Panc1 (cell line): ENCODE measurements at regions not wholly inside any gene's neighbourhood (a gene's known extent, or its start where the extent isn't known, plus 50 kb on each side); places are given as distances from the start of the nearest gene placed in this dataset.

Source experiments
- ATAC-seq: fragments of 200-7000 bp; cut with Tn5 transposase; 2 replicates; pipeline ENCODE4 v1.9.1; 2020; ENCODE audit warnings: mild to moderate bottlenecking, moderate library complexity
- BruUV-seq: library from RNA; stranded (reverse); fragments of 400-500 nt; replicated peaks from 2 replicates; lab custom pipeline; 2021; lab: Mats Ljungman, UMichigan
- CTCF ChIA-PET: fragments of 300-600 bp; sonication (Branson Sonifier 250); formaldehyde crosslinking; loops from one replicate; lab custom pipeline; 2022; ENCODE audit warnings: antibody characterized with exemption; lab: Charles Lee
- POLR2A ChIA-PET: fragments of 300-600 bp; sonication (Branson Sonifier 250); formaldehyde crosslinking; loops from one replicate; lab custom pipeline; 2022; ENCODE audit warnings: antibody characterized with exemption; lab: Charles Lee
- DNase-seq: peaks from one replicate; pipeline ENCODE4 v3.0.0-alpha.2; 2010; ENCODE audit warnings: low read depth, low spot score
- H3K27ac ChIP-seq: 2 replicates; pipeline ENCODE4 v1.5.1; 2011; ENCODE audit warnings: mild to moderate bottlenecking, low read length, inconsistent platforms
- H3K27me3 ChIP-seq: fragments of 200-500 bp; sonication (Bioruptor generic); 2 replicates; pipeline ENCODE4 v1.6.0; 2014; ENCODE audit warnings: low read length, inconsistent platforms; ENCODE audit not compliant: control insufficient read depth, insufficient read depth
- H3K36me3 ChIP-seq: fragments of 200-500 bp; sonication (Bioruptor generic); 2 replicates; pipeline ENCODE4 v1.5.1; 2014; ENCODE audit warnings: inconsistent platforms, mild to moderate bottlenecking, low read length, moderate library complexity; ENCODE audit not compliant: control insufficient read depth, insufficient read depth
- H3K4me1 ChIP-seq: 2 replicates; pipeline ENCODE4 v1.5.1; 2011; ENCODE audit warnings: inconsistent platforms, mild to moderate bottlenecking, low read length, moderate library complexity; ENCODE audit not compliant: control insufficient read depth, insufficient read depth
- H3K4me3 ChIP-seq, 2 experiments: 2 replicates each; pipeline ENCODE4 v1.5.1; 2011 to 2012; ENCODE audit warnings: low read depth in 2 of 2, low read length in 2 of 2, mild to moderate bottlenecking in 2 of 2, inconsistent platforms in 1 of 2, moderate library complexity in 1 of 2
- H3K9me3 ChIP-seq: fragments of 200-500 bp; sonication (Bioruptor generic); 2 replicates; pipeline ENCODE4 v1.5.1; 2014; ENCODE audit warnings: low read depth, mild to moderate bottlenecking, inconsistent platforms, low read length, moderate library complexity; ENCODE audit not compliant: control insufficient read depth, insufficient read depth
- CTCF ChIP-seq: fragments of 450-650 bp; IDR thresholded peaks from 2 replicates; pipeline ENCODE4 v1.5.1; 2017; ENCODE audit warnings: mild to moderate bottlenecking
- POLR2AphosphoS5 ChIP-seq: IDR thresholded peaks from 2 replicates; pipeline ENCODE4 v1.6.1; 2012; ENCODE audit warnings: mild to moderate bottlenecking, low read depth, low read length, moderate library complexity
- SIN3A ChIP-seq: IDR thresholded peaks from 2 replicates; pipeline ENCODE4 v1.6.1; 2012; ENCODE audit warnings: low read depth, mild to moderate bottlenecking, low read length, moderate library complexity, borderline replicate concordance; ENCODE audit not compliant: insufficient read depth
- TCF7L2 ChIP-seq: IDR thresholded peaks from 2 replicates; pipeline ENCODE4 v1.6.1; 2011; ENCODE audit warnings: mild to moderate bottlenecking, low read depth, low read length, inconsistent platforms
- in situ Hi-C: cut with HindIII; loops from 2 replicates; pipeline ENCODE4 v1.10.0; 2016; ENCODE audit warnings: low sequenced_read_pairs, low pct_unique_long_range_greater_than_20kb
- intact Hi-C: fragments of 100-400 bp; cut with micrococcal nuclease; formaldehyde crosslinking; loops from one replicate; pipeline ENCODE4 v1.10.0; 2022; ENCODE audit not compliant: unreplicated experiment
- TF ChIP-seq, protein P1 (sequence below), 2 experiments: IDR thresholded peaks; 2 replicates each; pipeline ENCODE4 v1.6.1; 2011 to 2012; ENCODE audit warnings: low read depth in 2 of 2, control low read depth in 1 of 2, low read length in 1 of 2, mild to moderate bottlenecking in 1 of 2, moderate library complexity in 1 of 2; ENCODE audit not compliant: insufficient read depth in 1 of 2

DNA sequence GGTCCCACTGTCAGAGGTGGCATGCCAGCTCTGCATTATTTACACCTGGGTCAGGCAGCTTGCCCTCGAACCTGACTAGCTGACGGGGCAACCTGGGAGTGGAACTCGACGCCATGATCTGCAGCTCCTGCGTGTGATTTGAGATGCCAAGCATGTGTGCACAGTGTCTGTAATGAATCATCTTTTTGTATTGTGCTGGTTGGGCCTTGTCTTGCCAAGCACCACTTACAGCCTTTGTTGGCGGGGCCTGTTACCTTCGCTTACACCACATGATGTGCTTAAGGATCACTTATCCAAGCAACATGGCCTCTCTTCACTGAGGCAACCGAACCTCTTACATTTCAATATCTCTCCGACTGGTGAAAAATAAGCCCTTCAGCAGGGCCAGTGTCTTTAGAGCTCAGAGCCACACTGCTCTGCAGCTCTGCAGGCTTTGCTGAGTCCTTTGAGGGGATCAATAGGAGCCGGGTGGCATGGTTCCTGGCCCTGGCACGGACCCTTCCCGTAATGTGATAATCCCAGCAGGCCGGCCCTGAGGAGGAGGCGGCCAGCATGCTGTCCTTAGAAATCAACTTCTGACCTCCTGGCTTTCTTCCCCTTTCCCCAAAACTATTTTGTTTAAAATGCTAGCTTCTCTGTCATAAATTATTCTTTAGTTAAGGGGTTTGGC, 297.7 kb upstream of the CD180 start:
- POLR2A ChIA-PET = no interaction called here
- intact Hi-C loops = no loop called here
- H3K27ac ChIP-seq = no peak overlapping the region
- in situ Hi-C loops = no loop called here
- no peaks in the 10 kb centered on the region for H3K27me3 ChIP-seq
- CTCF ChIA-PET = no interaction called here
- H3K4me1 ChIP-seq = no peaks in the 10 kb centered on the region
- TF ChIP-seq CTCF (no peak), POLR2AphosphoS5 (no peak), SIN3A (no peak), TCF7L2 (no peak)
- TF ChIP-seq, protein P1, sequence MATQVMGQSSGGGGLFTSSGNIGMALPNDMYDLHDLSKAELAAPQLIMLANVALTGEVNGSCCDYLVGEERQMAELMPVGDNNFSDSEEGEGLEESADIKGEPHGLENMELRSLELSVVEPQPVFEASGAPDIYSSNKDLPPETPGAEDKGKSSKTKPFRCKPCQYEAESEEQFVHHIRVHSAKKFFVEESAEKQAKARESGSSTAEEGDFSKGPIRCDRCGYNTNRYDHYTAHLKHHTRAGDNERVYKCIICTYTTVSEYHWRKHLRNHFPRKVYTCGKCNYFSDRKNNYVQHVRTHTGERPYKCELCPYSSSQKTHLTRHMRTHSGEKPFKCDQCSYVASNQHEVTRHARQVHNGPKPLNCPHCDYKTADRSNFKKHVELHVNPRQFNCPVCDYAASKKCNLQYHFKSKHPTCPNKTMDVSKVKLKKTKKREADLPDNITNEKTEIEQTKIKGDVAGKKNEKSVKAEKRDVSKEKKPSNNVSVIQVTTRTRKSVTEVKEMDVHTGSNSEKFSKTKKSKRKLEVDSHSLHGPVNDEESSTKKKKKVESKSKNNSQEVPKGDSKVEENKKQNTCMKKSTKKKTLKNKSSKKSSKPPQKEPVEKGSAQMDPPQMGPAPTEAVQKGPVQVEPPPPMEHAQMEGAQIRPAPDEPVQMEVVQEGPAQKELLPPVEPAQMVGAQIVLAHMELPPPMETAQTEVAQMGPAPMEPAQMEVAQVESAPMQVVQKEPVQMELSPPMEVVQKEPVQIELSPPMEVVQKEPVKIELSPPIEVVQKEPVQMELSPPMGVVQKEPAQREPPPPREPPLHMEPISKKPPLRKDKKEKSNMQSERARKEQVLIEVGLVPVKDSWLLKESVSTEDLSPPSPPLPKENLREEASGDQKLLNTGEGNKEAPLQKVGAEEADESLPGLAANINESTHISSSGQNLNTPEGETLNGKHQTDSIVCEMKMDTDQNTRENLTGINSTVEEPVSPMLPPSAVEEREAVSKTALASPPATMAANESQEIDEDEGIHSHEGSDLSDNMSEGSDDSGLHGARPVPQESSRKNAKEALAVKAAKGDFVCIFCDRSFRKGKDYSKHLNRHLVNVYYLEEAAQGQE (IDR thresholded peaks at IDR 0.05; ENCODE audit: insufficient read depth in 1 of 2, low read depth in 2 of 2, low read length in 1 of 2) = no peak
- ATAC-seq (no peak), DNase-seq (no peak)
- no peaks in the 10 kb centered on the region for H3K9me3 ChIP-seq
- H3K4me3 ChIP-seq = no peak overlapping the region
- H3K36me3 ChIP-seq = no peaks in the 10 kb centered on the region
- no TSS peak for BruUV-seq

DNA sequence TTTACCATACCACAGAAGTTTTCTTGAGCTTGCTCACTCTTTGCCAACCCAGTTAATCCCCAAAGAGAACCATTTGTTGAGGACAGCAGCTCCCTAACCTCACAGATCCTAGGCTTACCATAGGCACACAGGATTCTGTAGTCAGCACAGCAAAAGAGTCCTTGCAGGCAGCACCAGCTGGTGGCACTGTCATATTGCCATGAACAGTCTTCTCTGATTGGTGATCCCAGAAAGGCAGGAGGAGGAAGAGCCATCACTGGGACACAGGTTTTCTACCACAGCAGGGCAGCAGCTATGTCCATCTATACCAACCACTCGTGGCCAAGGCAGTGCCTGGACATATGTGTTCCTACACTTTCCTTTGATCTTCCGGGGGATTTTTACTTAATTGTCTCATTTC, 297.1 kb upstream of the CD180 start:
- BruUV-seq = no TSS peak
- H3K27ac ChIP-seq = no peak overlapping the region
- no peaks in the 10 kb centered on the region for H3K4me1 ChIP-seq
- no peak for DNase-seq
- intact Hi-C loops = no loop called here
- no peaks in the 10 kb centered on the region for H3K9me3 ChIP-seq
- H3K36me3 ChIP-seq = no peaks in the 10 kb centered on the region
- TF ChIP-seq TCF7L2 (no peak), CTCF (peak; percentile 24; the same call in 1 of the 2 replicates)
- H3K27me3 ChIP-seq = no peaks in the 10 kb centered on the region
- no peak for ATAC-seq
- H3K4me3 ChIP-seq = no peak overlapping the region
- in situ Hi-C loops = no loop called here
- ChIA-PET CTCF (no interaction called here), POLR2A (no interaction called here)
